PC-3 (cell line): ENCODE measurements at regions not wholly inside any gene's neighbourhood (a gene's known extent, or its start where the extent isn't known, plus 50 kb on each side); places are given as distances from the start of the nearest gene placed in this dataset.

ENCODE experiments used
- CTCF ChIP-seq: fragments of 300-600 bp; sonication (generic); conservative IDR thresholded peaks from 2 replicates; pipeline ENCODE4 v1.5.1; 2017; ENCODE audit warnings: antibody characterized with exemption, low read depth, mild to moderate bottlenecking, low read length
- EZH2 ChIP-seq: fragments of 300-600 bp; sonication (generic); IDR thresholded peaks from one replicate; pipeline ENCODE4 v1.6.1; 2017; ENCODE audit warnings: antibody characterized with exemption, mild to moderate bottlenecking, low read length; ENCODE audit not compliant: unreplicated experiment

- TF ChIP-seq CTCF: 0 out of 2 replicates have a peak, but pooled peaks have one; percentile 23
- TF ChIP-seq EZH2: no peak
Observed at GRCh38 chr13:102484329-102484728, 82.5 kb upstream of the FGF14 start.
